Right renal pelvis (tissue), 4 donors: ENCODE measurements at regions not wholly inside any gene's neighbourhood (a gene's known extent, or its start where the extent isn't known, plus 50 kb on each side); places are given as distances from the start of the nearest gene placed in this dataset.
"Not testable (repeated sequence)": the region's sequence is repeated elsewhere in the genome, so short reads cannot be mapped to it uniquely, and the experiment has no call there.

Experiments
- DNase-seq, 4 donors: peaks; one replicate each; pipeline ENCODE4 v3.0.0-alpha.2; 2013; ENCODE audit warnings: low read depth in 4 of 4, low spot score in 3 of 4, missing footprints in 1 of 4

DNA sequence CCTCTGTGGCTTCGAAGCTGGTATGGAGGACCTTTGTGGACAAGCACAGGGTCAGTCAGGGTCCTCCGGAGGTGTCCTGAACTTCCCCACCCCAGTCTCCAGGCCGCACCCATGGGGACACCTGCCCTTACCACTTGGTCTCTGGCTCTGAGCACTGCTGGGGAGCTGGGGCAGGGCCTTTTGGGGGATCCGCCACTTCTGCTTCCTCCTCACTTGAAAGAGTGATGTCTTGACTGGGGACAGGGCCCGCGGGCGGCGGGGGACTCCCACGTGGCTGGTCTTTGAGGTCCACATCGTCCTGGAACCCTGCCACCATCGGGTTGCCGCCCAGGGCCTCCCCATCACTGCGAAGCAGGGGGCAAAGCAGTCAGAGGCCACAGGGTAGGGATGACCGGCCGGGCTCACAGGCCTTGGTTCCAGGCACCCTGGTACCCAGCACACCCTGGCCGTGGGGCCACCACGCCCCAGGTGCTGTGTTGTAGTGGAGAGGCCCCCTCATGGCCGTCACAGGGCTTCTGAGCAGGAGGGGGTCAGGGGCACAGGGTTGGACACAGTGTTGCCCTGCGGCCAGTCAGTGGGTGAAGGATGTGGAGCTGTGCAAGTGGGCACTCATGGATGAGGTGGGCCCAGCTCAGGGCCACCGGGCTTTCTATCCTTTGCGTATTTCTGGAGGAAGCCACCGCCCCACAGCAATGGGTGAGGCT lies 256.4 kb downstream of the ANKRD30B start:
- DNase-seq: not testable (repeated sequence)

GRCh38 chr18:15005313-15006130 lies 257.6 kb downstream of the ANKRD30B start:
- DNase-seq: no peak

- not testable (repeated sequence) for DNase-seq
Observed at GRCh38 chr18:15006616-15007015, 258.6 kb downstream of the ANKRD30B start.

DNA sequence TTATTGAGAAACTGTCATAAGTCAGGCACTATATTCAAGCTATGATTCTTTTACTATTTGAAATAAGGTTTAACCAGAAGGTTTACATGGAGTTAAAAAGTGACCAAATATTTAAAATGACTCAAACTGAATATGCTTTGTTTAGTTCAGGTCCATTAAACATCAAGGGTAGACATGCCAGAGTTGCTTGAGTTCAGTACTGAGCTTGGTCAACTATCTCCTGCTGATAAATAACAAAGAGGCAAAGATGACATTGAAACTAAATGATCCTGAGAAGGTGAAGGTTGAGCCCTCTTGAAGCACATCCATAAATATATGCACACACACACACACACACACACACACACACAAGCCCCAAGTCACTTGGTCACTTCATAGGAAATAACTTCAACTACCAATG lies 278.1 kb downstream of the ANKRD30B start:
- DNase-seq: not testable (repeated sequence)

GRCh38 chr18:15028037-15028436 lies 280.1 kb downstream of the ANKRD30B start:
- DNase-seq: not testable (repeated sequence)

DNA sequence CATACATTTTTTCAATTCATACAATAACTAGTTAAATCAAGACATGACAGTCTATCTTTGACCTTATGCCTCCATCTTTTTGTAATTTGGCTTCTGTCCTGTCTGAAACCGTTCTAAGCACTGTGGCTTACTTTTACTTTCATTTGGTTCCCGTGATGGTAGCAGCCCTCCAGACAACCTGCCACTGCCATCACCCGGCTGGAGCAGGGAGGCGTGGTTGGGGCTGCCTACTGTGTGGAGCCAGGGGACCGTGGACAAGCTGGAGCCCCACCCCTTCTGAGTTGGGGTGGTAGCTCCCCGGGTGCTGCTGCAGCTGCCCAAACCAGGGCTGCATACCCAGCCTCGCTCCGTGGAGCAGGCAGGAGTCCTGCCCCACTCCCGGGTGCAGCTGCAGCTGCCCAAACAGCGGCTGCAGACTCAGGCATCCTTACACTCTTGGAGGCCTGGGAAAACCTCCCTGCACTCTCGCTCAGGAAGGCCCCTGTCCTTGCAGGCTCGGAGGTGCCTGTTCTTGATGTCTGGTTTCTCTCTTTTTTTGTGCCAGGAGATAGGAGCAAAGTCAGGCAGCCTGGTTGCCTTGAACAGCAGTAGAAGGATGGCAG lies 312.4 kb downstream of the ANKRD30B start:
- DNase-seq: not testable (repeated sequence)

DNA sequence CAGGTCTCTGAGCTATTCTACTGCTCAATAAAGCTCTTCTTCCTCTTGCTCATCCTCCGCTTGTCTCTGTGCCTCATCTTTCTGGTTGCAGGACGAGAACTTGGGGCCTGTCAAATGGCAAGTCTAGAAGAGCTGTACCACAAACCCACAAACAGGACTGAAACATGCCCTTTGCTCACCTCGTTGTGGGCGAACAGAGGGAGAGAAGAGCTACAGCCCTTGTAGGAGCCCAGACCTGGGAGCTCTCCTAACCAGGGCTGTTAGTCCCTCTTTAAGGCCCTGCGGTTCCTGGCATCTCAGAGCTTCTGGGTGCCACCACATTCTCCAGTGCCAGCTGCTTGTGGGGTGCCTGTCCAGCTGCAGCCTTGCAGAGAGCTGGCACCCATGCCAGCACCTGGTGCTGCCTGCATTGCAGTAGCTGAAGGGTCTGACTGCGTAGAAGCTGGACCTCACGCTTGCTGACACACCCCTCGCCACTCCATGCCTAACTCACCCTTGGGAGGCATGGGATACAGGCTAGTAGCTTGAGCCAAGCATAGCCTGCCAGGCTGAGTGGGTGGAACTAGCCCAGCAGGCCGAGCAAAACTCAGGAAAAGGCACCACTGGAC lies 313.4 kb downstream of the ANKRD30B start:
- not testable (repeated sequence) for DNase-seq

- DNase-seq: not testable (repeated sequence)
Observed at GRCh38 chr18:15066434-15066833, 318.5 kb downstream of the ANKRD30B start.

DNA sequence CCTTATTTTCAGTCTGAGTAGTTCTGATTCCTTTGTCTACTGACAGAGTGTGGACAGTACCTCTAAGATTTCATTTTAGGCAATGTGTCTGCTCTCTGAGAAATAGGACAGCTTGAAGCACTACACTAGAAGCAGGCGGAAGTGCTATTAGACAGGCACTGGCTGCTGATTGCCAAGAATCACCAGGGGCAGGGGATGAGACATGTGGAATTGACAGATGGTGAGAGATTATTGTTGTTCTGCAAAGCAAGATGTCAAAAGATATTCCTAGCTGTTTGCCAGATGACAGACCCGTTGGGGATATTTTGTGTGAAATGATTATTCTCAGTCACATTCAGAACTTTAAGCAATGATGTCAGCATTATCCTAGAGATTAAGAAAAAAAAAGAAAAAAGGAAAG lies 323.3 kb downstream of the ANKRD30B start:
- not testable (repeated sequence) for DNase-seq
